Left lung (tissue), 4 donors: ENCODE measurements at regions not wholly inside any gene's neighbourhood (a gene's known extent, or its start where the extent isn't known, plus 50 kb on each side); places are given as distances from the start of the nearest gene placed in this dataset.

Experiments used
- ATAC-seq: fragments of 200-7000 bp; cut with Tn5 transposase; one replicate; pipeline ENCODE4 v1.9.1; 2020; ENCODE audit warnings: moderate library complexity
- DNase-seq, 4 donors: peaks; one replicate each; pipeline ENCODE4 v3.0.0-alpha.2; 2013 to 2020
- H3K27ac ChIP-seq, 2 donors: fragments of 200-600 bp; sonication (generic) in 1 of 2; one replicate each; pipeline versions ENCODE4 v1.5.0 to v1.8.0; 2020 to 2021
- H3K27me3 ChIP-seq, 2 donors: fragments of 200-600 bp; sonication (generic) in 1 of 2; one replicate each; pipeline versions ENCODE4 v1.5.0 to v1.8.0; 2020 to 2021
- H3K36me3 ChIP-seq, 2 donors: fragments of 200-600 bp; sonication (generic) in 1 of 2; one replicate each; pipeline versions ENCODE4 v1.5.0 to v1.8.0; 2020 to 2021
- H3K4me1 ChIP-seq, 2 donors: fragments of 200-600 bp; one replicate each; pipeline ENCODE4 v1.8.0; 2021
- H3K4me3 ChIP-seq, 2 donors: fragments of 200-600 bp; sonication (generic) in 1 of 2; one replicate each; pipeline versions ENCODE4 v1.5.0 to v1.8.0; 2020 to 2021; ENCODE audit warnings: mild to moderate bottlenecking in 1 of 2
- H3K9me3 ChIP-seq, 2 donors: fragments of 200-600 bp; sonication (generic) in 1 of 2; one replicate each; pipeline versions ENCODE4 v1.5.0 to v1.8.0; 2020 to 2021
- intact Hi-C, 2 donors: fragments of 100-400 bp; cut with DNase I; formaldehyde crosslinking; loops; one replicate each; pipeline versions ENCODE4 v1.11.2 to v1.14.2; 2022
- TF ChIP-seq, protein P1 (sequence below), 2 donors: fragments of 200-600 bp; sonication (generic) in 1 of 2; IDR thresholded peaks; one replicate each; pipeline versions ENCODE4 v1.5.0 to v1.8.0; 2021; ENCODE audit warnings: antibody characterized with exemption in 2 of 2
- donor health status: DM: no; HTN: yes; CAD: no.
- donor health status: DM: no; HTN: no; CAD: no.

DNA sequence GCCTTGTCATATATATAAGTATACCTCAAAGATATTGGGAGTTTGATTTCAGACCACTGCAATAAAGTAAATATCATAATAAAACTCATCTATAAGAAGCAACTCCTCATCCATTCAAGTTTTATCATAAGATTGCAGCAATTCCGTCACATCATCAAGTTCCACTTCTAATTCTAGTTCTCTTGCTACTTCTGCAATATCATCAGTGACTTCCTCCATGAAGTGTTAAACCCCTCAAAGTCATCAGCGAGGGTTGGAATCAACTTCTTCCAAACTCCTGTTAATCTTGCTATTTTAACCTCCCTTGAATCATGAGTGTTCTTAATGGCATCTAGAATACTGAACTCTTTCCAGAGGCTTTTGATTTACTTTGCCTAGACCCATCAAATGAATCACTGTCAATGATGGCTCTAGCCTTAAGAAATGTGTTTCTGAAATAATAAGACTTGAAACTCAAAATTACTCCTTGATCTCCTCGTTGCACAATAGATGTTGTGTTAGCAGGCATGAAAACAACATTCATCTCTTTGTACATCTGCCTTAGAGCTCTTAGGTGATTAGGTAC lies 88.3 kb downstream of the RPE65 start:
- Histone ChIP-seq H3K9me3 (no peaks in the 10 kb centered on the region), H3K27me3 (no peaks in the 10 kb centered on the region), H3K4me3 (no peak overlapping the region), H3K27ac (no peak overlapping the region), H3K36me3 (no peaks in the 10 kb centered on the region), H3K4me1 (peaks cover 0 to 21% of the 10 kb centered on the region in 2 donors)
- no peak for DNase-seq
- TF ChIP-seq, protein P1, sequence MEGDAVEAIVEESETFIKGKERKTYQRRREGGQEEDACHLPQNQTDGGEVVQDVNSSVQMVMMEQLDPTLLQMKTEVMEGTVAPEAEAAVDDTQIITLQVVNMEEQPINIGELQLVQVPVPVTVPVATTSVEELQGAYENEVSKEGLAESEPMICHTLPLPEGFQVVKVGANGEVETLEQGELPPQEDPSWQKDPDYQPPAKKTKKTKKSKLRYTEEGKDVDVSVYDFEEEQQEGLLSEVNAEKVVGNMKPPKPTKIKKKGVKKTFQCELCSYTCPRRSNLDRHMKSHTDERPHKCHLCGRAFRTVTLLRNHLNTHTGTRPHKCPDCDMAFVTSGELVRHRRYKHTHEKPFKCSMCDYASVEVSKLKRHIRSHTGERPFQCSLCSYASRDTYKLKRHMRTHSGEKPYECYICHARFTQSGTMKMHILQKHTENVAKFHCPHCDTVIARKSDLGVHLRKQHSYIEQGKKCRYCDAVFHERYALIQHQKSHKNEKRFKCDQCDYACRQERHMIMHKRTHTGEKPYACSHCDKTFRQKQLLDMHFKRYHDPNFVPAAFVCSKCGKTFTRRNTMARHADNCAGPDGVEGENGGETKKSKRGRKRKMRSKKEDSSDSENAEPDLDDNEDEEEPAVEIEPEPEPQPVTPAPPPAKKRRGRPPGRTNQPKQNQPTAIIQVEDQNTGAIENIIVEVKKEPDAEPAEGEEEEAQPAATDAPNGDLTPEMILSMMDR (IDR thresholded peaks at IDR 0.05), result no peak
- no peak for ATAC-seq
- intact Hi-C loops, result no loop called here

DNA sequence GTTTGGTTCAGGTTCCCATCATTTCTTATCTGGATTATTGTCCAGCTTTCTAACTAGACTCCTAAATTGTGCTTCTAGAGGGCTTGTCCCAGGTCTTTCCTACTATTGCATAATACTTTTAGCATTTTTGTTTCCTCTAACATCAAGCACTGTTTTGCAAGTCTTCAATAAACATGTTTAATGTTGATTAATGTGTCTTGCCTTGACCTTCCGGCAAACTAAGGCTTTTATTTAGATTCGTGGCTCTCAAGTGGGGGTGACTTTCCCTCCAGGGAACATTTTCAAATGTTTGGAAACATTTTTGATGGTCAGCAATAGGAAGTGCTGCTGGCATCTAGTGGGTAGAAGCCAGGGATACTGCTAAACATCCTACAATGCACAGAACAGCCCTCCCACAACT lies 90.7 kb downstream of the RPE65 start:
- TF ChIP-seq, protein P1 (IDR thresholded peaks at IDR 0.05), result no peak
- H3K4me3 ChIP-seq, result no peak overlapping the region
- no peaks in the 10 kb centered on the region for H3K27me3 ChIP-seq
- intact Hi-C loops, result loop anchor here in 1 of 2 donors (10.0 kb wide), 1 partner anchor 244 kb away; no protein-coding TSS in a partner anchor
- H3K36me3 ChIP-seq, result no peaks in the 10 kb centered on the region
- peaks cover 0 to 21% of the 10 kb centered on the region in 2 donors for H3K4me1 ChIP-seq
- ATAC-seq (no peak), DNase-seq (no peak)
- H3K9me3 ChIP-seq, result no peaks in the 10 kb centered on the region
- no peak overlapping the region for H3K27ac ChIP-seq

DNA sequence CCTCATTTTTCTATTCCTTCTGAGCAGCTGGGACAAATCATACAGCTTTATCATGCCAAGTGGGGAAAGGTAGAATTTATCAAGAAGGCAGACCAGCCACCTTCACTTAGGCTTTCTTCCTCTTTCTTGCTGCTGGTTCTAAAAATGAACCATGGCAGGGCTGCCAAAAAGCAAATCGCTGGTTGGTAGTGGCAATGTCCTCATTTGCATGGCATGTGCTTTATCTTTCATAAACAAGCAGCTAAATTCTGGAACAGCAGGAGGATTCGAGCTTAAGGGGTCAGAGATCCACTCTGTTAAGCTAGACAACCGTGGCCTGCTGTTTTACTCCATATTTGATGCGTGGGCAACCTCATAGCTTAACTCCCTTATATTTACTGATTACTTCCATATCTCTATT lies 91.3 kb downstream of the RPE65 start:
- no peak for ATAC-seq
- intact Hi-C loops, result loop anchor here in 1 of 2 donors (10.0 kb wide), 1 partner anchor 244 kb away; no protein-coding TSS in a partner anchor
- H3K4me3 ChIP-seq, result no peak overlapping the region
- no peaks in the 10 kb centered on the region for H3K36me3 ChIP-seq
- TF ChIP-seq, protein P1 (IDR thresholded peaks at IDR 0.05), result no peak
- H3K9me3 ChIP-seq, result no peaks in the 10 kb centered on the region
- H3K27ac ChIP-seq, result no peak overlapping the region
- H3K4me1 ChIP-seq, result peaks cover 0 to 21% of the 10 kb centered on the region in 2 donors
- H3K27me3 ChIP-seq, result no peaks in the 10 kb centered on the region
- no peak for DNase-seq

DNA sequence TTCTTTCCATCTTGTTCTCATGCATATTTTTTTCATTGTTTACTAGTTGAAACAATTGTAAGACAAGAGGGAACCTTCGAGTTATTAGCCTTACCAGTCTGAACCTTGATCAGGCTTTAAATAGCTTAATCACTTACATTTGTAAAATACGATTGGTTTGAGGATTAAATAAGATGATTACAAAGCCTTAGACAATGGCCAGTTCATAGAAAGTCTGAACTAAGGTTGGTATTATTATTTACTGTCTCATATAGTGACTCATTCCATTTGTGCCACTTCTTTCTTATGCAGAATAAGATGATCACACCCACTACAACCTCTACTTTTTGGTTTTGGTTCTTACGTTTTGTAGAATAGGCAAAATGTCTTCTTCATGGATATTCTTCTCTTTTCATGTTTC lies 94.1 kb downstream of the RPE65 start:
- no peaks in the 10 kb centered on the region for H3K9me3 ChIP-seq
- no peaks in the 10 kb centered on the region for H3K36me3 ChIP-seq
- no peak for ATAC-seq
- no peak for DNase-seq
- no peak overlapping the region for H3K27ac ChIP-seq
- TF ChIP-seq, protein P1 (IDR thresholded peaks at IDR 0.05), result no peak
- H3K27me3 ChIP-seq, result no peaks in the 10 kb centered on the region
- peaks cover 0 to 14% of the 10 kb centered on the region in 2 donors for H3K4me1 ChIP-seq
- no peak overlapping the region for H3K4me3 ChIP-seq
- intact Hi-C loops, result loop anchor here in 1 of 2 donors (10.0 kb wide), 1 partner anchor 241 kb away; no protein-coding TSS in a partner anchor

DNA sequence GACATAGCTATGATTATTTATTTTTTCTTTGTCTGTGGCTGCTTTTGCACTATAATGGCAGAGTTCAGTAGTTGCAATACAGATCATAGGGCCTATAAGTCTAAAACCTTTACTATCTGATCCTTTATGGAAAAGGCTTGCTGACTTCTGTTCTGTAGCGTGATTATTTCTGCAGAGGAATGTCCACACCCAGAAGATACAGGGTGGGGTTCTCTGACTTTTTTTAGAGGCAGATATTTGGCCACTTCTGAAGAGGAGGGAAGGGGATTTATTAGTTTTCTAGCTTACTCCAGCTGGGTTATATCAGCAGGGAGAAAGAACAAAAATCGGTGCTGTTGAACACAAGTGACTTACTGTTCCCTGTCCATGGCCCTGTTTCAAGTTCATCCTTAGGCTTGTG lies 97.6 kb downstream of the RPE65 start:
- H3K9me3 ChIP-seq, result no peaks in the 10 kb centered on the region
- TF ChIP-seq, protein P1 (IDR thresholded peaks at IDR 0.05), result no peak
- intact Hi-C loops, result loop anchor here in 1 of 2 donors (10.0 kb wide), 1 partner anchor 237 kb away; no protein-coding TSS in a partner anchor
- DNase-seq, result no peak
- no peak for ATAC-seq
- H3K27ac ChIP-seq, result no peak overlapping the region
- H3K4me3 ChIP-seq, result no peak overlapping the region
- H3K4me1 ChIP-seq, result no peaks in the 10 kb centered on the region
- no peaks in the 10 kb centered on the region for H3K27me3 ChIP-seq
- H3K36me3 ChIP-seq, result no peaks in the 10 kb centered on the region
